ENCODE measurements at regions not wholly inside any gene's neighbourhood (a gene's known extent, or its start where the extent isn't known, plus 50 kb on each side); places are given as distances from the start of the nearest gene placed in this dataset.

DNA sequence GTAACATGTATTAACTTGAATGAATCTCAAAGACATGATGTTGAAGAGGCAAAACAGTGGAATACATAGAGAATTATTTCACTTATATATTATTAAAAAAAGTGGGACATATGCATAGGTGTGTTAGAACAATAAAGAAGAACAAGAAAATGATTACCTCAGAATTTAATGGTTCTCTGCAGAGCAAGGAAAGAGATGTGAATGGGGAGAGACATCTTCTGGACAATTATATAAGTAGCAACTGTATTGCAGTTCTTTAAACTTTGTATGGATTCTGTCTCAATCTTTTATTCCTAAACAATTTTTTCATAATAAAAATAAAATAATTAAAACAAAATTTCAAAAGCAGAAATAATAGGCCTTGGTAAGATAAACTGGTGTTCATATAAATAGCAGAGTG, 674.9 kb upstream of the ADGRL4 start:
- no peak overlapping the region for H3K4me3 ChIP-seq (replicated peaks; ENCODE audit: low read depth, low read length)
- TF ChIP-seq CTCF (IDR thresholded peaks at IDR 0.05; ENCODE audit: low read depth, low read length, missing control alignments) = no peak
- no peak for DNase-seq (ENCODE audit: extremely low read depth, low read depth)

- no peak for DNase-seq (ENCODE audit: extremely low read depth, low read depth)
- no peak for TF ChIP-seq CTCF (IDR thresholded peaks at IDR 0.05; ENCODE audit: low read depth, low read length, missing control alignments)
- H3K4me3 ChIP-seq (replicated peaks; ENCODE audit: low read depth, low read length) = no peak overlapping the region
Measured at GRCh38 chr1:79679916-79680315, 673.4 kb upstream of the ADGRL4 start.

GRCh38 chr1:79667848-79668696, 661.5 kb upstream of the ADGRL4 start:
- H3K4me3 ChIP-seq (replicated peaks; ENCODE audit: low read depth, low read length) = no peak overlapping the region
- DNase-seq (ENCODE audit: extremely low read depth, low read depth) = no peak
- no peak for TF ChIP-seq CTCF (IDR thresholded peaks at IDR 0.05; ENCODE audit: low read depth, low read length, missing control alignments)

- no peak for DNase-seq (ENCODE audit: extremely low read depth, low read depth)
- H3K4me3 ChIP-seq (replicated peaks; ENCODE audit: low read depth, low read length) = no peak overlapping the region
- no peak for TF ChIP-seq CTCF (IDR thresholded peaks at IDR 0.05; ENCODE audit: low read depth, low read length, missing control alignments)
Measured at GRCh38 chr1:79667166-79667565, 660.6 kb upstream of the ADGRL4 start.

- TF ChIP-seq CTCF (IDR thresholded peaks at IDR 0.05; ENCODE audit: low read depth, low read length, missing control alignments) = no peak
- no peak overlapping the region for H3K4me3 ChIP-seq (replicated peaks; ENCODE audit: low read depth, low read length)
- no peak for DNase-seq (ENCODE audit: extremely low read depth, low read depth)
Measured at GRCh38 chr1:79663916-79664315, 657.4 kb upstream of the ADGRL4 start.

GRCh38 chr1:79662596-79662995, 656.1 kb upstream of the ADGRL4 start:
- H3K4me3 ChIP-seq (replicated peaks; ENCODE audit: low read depth, low read length) = no peak overlapping the region
- TF ChIP-seq CTCF (IDR thresholded peaks at IDR 0.05; ENCODE audit: low read depth, low read length, missing control alignments) = no peak
- no peak for DNase-seq (ENCODE audit: extremely low read depth, low read depth)

DNA sequence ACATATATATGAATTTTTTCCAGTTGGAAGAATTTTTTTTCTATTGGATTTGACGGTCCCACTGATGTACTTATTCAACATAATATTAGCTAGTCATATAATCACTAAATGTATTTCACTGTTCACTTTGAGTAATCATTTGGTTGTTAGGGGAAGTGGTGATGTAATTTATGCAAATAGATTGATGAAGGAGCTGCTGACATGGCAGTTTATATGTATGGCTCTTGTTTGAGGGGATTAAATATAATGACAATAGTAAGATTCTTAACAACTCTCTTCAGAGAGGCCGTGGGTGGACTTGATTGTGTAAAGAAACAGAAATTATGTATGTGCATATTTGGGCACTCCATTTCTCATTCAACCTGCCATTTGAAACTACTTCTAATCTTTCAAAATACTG, 653.6 kb upstream of the ADGRL4 start:
- TF ChIP-seq CTCF (IDR thresholded peaks at IDR 0.05; ENCODE audit: low read depth, low read length, missing control alignments) = no peak
- DNase-seq (ENCODE audit: extremely low read depth, low read depth) = no peak
- H3K4me3 ChIP-seq (replicated peaks; ENCODE audit: low read depth, low read length) = no peak overlapping the region
